ENCODE measurements at regions not wholly inside any gene's neighbourhood (a gene's known extent, or its start where the extent isn't known, plus 50 kb on each side); places are given as distances from the start of the nearest gene placed in this dataset.

DNA sequence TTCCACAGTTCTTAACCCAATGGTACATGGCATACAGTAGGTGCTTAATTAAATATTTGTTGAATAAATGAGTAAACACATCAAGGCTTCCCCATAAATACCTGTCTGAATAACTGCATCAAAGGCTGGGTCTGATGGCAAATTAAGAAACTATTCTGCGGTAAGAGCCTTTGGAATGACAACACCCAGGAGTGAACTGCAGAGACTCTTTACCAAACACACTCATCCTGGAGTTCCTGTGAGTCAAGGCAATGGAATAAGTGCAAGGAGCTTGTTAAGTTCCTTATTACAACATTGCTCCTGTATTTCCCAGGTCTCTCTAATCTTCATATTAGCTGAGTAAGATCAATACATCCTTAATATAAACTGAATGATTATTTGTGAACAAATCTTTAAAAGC lies 119.9 kb upstream of the STT3B start:
- no peak overlapping the region for H3K4me3 ChIP-seq (ENCODE audit: low read length)
- TF ChIP-seq ZNF274 (IDR thresholded peaks at IDR 0.05; ENCODE audit: low read depth, low read length) = no peak

DNA sequence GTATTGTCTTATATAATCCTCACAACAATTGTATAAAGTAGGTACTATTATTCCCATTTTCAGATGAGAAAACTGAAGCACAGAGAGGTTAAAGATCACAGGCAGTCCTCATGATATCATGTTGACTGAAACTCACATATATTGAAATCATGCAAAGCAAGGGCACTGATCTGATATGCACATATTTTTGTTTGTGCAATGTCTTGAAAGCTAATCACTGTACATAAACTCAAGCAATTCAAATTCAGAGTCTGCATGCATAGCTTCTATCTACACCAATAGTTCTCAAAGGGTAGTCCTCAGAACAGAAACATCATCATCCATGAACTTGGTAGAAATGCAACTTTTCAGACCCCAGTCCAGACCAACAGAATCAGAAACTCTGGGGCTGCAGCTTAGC lies 119.2 kb upstream of the STT3B start:
- H3K4me3 ChIP-seq (ENCODE audit: low read length) = no peak overlapping the region
- TF ChIP-seq ZNF274 (IDR thresholded peaks at IDR 0.05; ENCODE audit: low read depth, low read length) = no peak

DNA sequence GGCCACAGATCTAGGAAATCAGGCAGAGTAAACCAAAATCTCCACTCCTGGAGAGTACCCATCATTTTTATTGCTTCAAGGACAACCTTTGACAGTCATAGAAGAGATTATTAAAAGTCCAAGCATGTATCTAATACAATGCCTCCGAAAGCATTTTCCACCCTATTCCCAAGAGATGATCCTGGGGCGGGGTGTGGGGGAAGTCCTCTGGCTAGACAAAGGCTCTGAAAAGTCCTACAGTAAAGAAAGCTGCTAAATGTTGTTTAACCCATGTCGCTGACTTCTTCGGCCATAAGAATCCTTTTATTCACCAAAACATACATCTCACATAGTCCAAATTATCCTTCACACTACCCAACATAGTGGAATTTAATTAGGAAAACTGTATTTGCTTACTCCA lies 115.7 kb upstream of the STT3B start:
- TF ChIP-seq ZNF274 (IDR thresholded peaks at IDR 0.05; ENCODE audit: low read depth, low read length) = no peak
- no peak overlapping the region for H3K4me3 ChIP-seq (ENCODE audit: low read length)

DNA sequence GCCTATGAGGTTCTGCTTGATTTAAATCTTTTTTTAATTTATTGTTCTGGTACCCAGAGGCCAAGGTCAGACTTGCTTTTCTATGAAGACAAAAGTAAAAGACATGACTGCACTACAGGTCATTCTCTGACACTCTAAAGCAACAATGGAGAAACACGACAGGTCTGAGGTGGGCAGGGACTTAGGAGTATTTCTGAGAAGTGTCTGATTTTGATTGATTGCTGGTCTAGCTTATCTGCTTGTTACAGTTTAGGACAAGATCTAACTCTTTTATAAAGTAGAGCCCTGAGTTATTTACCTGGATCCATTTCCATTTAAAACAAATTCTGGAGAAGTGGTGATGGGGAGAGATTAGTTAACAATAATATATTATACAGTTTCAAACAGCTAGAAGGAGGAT lies 115.2 kb upstream of the STT3B start:
- no peak for TF ChIP-seq ZNF274 (IDR thresholded peaks at IDR 0.05; ENCODE audit: low read depth, low read length)

DNA sequence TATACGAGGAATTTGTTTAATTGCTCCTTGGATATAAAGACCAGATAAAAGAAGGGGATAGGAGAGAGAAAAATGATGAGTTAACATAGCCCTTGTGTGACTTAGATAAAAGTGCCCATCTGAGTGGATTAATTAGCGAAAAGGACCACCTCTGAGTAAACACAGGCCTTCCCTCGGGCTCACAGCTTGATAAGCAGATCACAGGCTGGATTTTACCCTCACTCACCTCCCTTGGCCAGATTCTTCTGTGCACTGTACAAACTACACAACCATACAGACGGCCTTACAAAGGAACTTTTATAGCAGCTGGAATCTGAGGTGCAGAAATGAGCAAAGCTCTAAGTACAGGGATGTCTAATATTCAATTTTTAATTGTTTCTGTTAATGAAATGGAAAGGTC lies 112.4 kb upstream of the STT3B start:
- no peak for TF ChIP-seq ZNF274 (IDR thresholded peaks at IDR 0.05; ENCODE audit: low read depth, low read length)
- no peak overlapping the region for H3K4me3 ChIP-seq (ENCODE audit: low read length)

More for the DNA sequence above, 115.2 kb upstream of the STT3B start:
- H3K4me3 ChIP-seq (ENCODE audit: low read length) = no peak overlapping the region

DNA sequence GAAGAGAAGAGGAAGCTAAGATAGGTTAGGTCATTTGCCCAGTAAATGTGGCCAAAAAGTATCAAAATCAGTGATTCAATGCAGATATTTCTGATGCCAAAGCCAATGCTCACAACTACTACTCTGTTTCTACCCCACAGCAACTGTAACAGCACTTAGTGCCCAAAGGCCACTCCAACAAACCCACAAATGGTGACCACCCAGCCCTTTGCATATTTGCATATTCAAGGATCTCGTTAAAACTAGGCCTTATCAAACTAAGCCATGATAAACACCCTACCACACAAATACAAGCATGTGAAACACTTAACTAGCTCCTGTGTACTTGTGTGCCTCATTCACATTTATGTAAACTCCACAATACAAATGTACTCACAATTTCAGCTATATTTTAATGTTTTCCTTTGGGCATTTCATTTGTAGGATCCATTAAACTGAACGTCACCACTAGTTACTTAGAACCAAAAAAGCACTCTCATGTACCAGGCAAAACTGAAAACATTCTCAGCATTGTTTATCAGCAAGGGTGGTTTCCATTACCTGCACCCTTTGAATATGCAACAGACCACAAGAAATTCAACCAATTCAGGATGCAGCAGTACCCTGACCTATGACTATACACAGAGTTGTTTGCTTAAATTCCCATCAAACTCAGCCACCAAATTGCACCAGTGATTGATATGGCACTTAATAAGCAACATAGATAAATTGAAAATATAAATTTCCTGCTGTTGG lies 111.2 kb upstream of the STT3B start:
- no peak overlapping the region for H3K4me3 ChIP-seq (ENCODE audit: low read length)
- TF ChIP-seq ZNF274 (IDR thresholded peaks at IDR 0.05; ENCODE audit: low read depth, low read length) = no peak

DNA sequence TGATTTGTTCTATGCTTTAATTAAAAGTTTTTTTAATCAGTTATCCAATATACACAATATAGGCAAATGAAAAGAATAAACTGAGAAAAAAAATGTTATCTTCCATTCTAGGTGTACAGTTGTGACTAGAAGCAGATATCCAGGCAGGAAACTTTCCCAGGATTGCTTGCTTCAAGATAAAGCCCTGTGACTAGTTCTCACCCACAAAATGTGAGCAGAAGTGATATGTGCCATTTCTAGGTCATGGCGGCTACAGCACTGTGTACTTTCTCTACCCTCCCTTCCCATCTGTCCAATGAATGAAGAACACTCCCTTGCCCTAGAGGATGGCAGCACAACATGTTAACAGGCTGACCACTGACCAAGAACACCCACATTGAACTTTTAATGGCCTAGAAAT lies 110.5 kb upstream of the STT3B start:
- H3K4me3 ChIP-seq (ENCODE audit: low read length) = no peak overlapping the region
- TF ChIP-seq ZNF274 (IDR thresholded peaks at IDR 0.05; ENCODE audit: low read depth, low read length) = no peak

DNA sequence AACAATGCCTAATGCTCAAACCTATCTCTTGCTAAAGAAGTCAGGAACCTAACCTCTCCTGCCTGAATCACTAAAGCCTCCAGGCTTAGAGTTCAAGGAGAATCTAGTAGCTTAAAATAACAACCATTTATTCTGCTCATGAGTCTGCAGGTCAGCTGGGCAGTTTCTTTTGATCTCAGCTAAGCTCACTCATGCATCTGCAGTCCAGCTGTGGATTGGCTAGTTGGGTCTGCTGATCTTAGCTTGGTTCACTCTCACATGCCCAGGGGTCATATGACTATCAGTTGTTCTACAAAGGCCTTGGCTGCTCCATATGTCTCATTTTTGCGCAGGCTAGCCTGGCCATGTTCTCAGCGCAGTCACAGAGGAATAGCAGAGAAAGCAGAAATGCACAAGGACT lies 109.2 kb upstream of the STT3B start:
- no peak for TF ChIP-seq ZNF274 (IDR thresholded peaks at IDR 0.05; ENCODE audit: low read depth, low read length)
- no peak overlapping the region for H3K4me3 ChIP-seq (ENCODE audit: low read length)

DNA sequence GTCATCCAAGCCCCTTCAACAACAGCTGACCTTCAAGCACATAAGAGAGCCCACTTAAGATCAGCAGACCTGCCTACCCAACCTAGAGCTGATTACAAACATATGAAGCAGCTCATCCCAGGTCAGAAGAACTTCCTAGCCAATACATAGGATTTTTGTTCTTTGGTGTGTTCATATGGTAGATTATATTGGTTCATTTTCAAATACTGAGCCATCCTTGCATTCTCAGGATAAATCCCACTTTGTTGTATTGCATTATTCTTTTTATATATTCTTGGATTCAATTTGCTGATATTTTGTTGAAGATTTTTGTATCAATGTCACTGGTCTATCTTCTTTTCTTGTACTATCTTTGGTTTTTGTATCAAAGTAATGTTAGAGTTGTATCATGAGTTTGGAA lies 107.3 kb upstream of the STT3B start:
- no peak for TF ChIP-seq ZNF274 (IDR thresholded peaks at IDR 0.05; ENCODE audit: low read depth, low read length)
- H3K4me3 ChIP-seq (ENCODE audit: low read length) = no peak overlapping the region

DNA sequence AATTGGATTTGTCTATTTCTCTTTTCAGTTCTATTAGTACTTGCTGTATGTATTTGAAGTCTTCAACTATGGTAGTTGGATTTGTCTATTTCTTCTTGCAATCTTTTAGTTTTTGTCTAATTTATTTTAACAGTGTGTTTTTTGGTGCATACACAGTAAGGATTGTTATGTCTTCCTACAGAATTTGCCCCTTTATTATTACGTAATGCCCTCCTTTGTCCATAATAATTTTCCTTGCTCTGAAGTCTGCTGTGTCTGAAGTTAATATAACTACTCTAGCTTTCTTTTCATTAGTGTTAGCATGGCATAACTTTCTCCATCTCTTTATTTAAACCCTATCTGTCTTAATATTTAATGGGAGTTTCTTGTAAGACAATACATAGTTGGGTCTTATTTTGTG lies 105.1 kb upstream of the STT3B start:
- H3K4me3 ChIP-seq (ENCODE audit: low read length) = no peak overlapping the region
- no peak for TF ChIP-seq ZNF274 (IDR thresholded peaks at IDR 0.05; ENCODE audit: low read depth, low read length)

DNA sequence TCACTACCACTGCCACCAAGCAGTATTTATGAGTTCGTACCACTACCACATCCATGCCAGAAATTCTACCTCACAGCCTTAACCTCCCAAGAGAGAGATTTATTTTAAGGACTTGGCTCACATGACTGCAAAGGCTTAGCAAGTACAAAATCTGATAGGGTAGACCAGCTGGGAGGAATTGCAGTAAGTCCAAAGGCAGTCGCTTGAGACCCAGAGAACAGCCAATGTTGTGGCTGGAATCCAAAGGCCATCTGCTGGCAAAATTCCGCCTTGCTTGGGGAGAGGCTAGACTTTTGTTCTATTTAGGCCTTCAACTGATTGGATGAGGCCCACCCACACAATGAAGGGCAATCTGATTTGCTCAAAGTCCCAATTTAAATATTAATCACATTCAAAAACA lies 101.4 kb upstream of the STT3B start:
- no peak overlapping the region for H3K4me3 ChIP-seq (ENCODE audit: low read length)
- no peak for TF ChIP-seq ZNF274 (IDR thresholded peaks at IDR 0.05; ENCODE audit: low read depth, low read length)

DNA sequence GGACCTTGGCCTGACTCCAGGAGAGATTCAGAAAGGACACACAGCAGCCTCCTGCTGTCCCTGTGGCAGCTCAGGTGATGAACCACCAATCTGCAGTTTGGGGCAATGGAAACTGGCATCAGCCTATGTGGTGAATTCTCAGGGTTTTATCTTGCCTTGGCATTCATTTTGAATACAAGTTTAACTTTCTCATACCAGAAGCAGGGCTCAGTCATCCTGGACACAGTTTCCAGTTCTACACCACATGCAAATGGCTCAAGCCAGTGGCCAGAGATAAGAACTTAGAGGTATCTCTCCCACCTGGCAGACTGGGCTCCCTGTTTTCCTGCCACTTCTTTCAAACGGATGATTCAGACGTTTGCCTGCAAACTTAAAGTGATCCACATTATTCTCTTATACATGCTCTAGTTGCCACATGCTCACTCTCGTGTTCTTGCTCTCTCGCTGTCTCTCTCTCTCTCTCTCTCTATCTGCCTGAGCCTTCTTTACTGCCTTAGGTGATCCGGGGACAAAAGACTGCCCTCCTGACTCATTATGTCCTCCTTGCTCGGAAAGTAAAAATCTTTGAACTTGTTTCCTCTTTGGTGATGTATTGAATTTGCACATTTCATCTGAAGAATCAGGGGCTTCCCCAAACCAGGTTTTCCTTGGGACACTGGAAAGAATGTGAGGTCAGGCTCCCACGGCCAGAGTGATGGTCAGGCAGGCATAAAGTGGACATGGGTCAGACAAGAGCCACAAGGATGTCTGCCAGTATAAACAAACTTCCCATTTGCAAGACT lies 99.6 kb upstream of the STT3B start:
- no peak overlapping the region for H3K4me3 ChIP-seq (ENCODE audit: low read length)
- no peak for TF ChIP-seq ZNF274 (IDR thresholded peaks at IDR 0.05; ENCODE audit: low read depth, low read length)

DNA sequence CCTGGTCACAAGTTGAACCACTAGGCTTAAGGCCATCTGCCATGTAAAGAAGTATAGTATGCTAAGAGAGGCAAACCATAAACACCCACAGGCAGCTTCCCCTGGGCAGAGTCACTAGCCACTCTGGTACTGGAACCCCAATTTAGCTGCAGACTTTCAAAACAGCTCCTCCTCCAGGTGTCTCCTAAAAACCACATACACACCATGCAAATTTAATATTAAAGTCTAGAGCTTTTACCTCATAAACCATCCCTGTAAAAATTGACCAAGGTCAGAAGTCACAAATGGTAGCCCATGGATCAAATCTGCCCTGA lies 99.1 kb upstream of the STT3B start:
- no peak for TF ChIP-seq ZNF274 (IDR thresholded peaks at IDR 0.05; ENCODE audit: low read depth, low read length)
- H3K4me3 ChIP-seq (ENCODE audit: low read length) = no peak overlapping the region

DNA sequence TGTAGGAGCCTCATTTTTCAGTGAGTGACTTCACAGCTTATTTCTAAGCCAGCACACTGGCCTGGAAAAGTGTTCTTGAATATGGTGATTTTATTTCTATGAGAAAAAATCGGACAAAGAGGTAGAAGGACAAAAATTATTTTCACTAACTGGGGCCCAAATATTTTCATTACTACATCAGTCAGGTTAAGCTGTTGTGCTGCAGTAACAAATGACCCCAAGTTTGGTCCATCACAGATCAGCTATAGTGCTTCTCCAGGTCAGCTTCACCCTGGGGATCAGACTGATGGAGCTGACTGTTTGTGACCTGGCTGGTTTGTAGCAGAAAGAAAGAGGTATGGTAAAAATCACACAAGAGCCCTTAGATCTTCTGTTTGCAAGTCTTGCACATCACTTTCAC lies 97.9 kb upstream of the STT3B start:
- H3K4me3 ChIP-seq (ENCODE audit: low read length) = no peak overlapping the region
- TF ChIP-seq ZNF274 (IDR thresholded peaks at IDR 0.05; ENCODE audit: low read depth, low read length) = no peak

DNA sequence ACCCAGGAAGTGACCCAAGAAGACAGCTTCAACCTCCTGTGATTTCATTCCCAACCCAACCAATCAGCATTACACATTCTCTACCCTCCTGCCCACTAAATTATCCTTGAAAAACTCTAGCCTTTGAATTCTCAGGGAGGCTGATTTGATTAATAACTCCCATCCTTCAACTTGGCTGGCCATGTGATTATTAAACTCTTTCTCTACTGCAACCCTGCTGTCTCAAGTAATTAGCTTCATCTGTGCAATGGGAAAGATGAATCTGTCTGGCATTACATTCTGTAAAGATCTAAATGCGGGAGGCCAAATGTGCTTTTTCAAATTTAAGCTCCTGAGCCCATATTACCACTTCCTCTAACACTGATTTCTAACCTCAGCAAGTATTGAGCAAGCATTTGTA lies 95.9 kb upstream of the STT3B start:
- no peak for TF ChIP-seq ZNF274 (IDR thresholded peaks at IDR 0.05; ENCODE audit: low read depth, low read length)
- H3K4me3 ChIP-seq (ENCODE audit: low read length) = no peak overlapping the region

DNA sequence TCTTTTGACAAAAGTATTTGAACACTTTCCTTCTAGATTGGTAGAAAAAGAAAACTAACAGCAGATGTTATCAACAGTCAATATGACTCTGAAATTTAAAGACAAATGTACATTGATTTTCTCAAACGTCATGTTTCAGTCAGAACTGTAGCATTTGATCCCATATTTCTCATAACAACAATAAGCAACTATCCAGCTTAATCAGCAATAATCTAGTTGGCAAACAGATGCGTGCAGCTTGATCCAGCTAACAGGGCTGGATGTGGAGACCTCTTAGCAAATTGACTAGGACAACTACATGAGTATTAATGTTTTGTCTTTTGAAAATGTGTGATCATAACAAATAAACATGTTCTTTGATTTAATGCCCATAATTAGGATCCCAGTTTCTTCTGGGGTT lies 94.0 kb upstream of the STT3B start:
- no peak overlapping the region for H3K4me3 ChIP-seq (ENCODE audit: low read length)
- no peak for TF ChIP-seq ZNF274 (IDR thresholded peaks at IDR 0.05; ENCODE audit: low read depth, low read length)
